GM12878 (cell line): ENCODE measurements at regions not wholly inside any gene's neighbourhood (a gene's known extent, or its start where the extent isn't known, plus 50 kb on each side); places are given as distances from the start of the nearest gene placed in this dataset.

ENCODE experiments used
- EP300 ChIP-seq, 2 experiments: fragments of 150-350 bp in 1 of 2; IDR thresholded peaks; 2 replicates each; pipeline ENCODE4 v1.6.1; 2011 to 2012; ENCODE audit warnings: low read depth in 2 of 2, low read length in 2 of 2, borderline replicate concordance in 1 of 2, improper control_type of control experiment in 1 of 2, inconsistent platforms in 1 of 2; ENCODE audit not compliant: control insufficient read depth in 1 of 2
- JUND ChIP-seq: IDR thresholded peaks from 2 replicates; pipeline ENCODE4 v1.6.1; 2012; ENCODE audit warnings: low read depth, mild to moderate bottlenecking, low read length, improper control_type of control experiment, moderate library complexity
- NFYB ChIP-seq: IDR thresholded peaks from 2 replicates; pipeline ENCODE4 v1.6.1; 2011; ENCODE audit warnings: low read depth, mild to moderate bottlenecking, low read length, improper control_type of control experiment, moderate library complexity; ENCODE audit not compliant: insufficient read depth
- PAX5 ChIP-seq: IDR thresholded peaks from 2 replicates; pipeline ENCODE4 v1.6.1; 2011; ENCODE audit warnings: low read depth, low read length, borderline replicate concordance
- TAF1 ChIP-seq: IDR thresholded peaks from 2 replicates; pipeline ENCODE4 v1.6.1; 2011; ENCODE audit warnings: mild to moderate bottlenecking, low read depth, low read length, borderline replicate concordance
- TCF12 ChIP-seq: IDR thresholded peaks from 2 replicates; pipeline ENCODE4 v1.6.1; 2011; ENCODE audit warnings: low read depth, mild to moderate bottlenecking, low read length
- TCF7 ChIP-seq: IDR thresholded peaks from 2 replicates; pipeline ENCODE4 v1.6.1; 2014; ENCODE audit warnings: antibody characterized with exemption, borderline replicate concordance
- TF ChIP-seq, protein P1 (sequence below): fragments of 450-650 bp; IDR thresholded peaks from 2 replicates; pipeline ENCODE4 v1.6.1; 2017; ENCODE audit warnings: mild to moderate bottlenecking, moderate library complexity

DNA sequence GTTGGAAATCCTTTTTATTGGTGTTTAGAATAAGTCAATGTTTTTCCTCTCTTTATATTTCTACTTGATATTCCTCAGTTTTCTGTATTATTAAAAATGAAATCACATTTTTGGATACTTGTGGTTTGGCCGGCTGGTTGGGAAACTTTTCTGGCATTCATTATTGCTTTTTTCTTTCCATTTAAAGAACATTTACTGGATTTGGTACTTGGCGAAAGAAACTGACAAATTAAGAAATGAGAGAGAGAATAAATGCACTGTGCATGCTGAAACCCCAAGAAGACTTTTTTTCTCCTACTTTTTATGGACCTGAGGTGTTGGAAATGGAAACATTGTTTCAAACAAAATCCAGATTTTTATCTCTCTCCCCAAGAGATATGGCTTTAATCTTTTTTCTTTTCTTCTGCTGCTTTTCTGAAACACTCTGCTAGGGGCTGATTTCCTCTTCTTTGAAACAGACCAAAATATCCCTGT, 128.4 kb downstream of the SNX18 start:
- TF ChIP-seq TCF7: no peak
- TF ChIP-seq TAF1: no peak
- TF ChIP-seq JUND: no peak
- TF ChIP-seq NFYB: no peak
- TF ChIP-seq TCF12: no peak
- TF ChIP-seq PAX5: no peak
- no peak for TF ChIP-seq EP300 (IDR thresholded peaks at IDR 0.05; ENCODE audit: borderline replicate concordance in 1 of 2, control insufficient read depth in 1 of 2, low read depth in 2 of 2, low read length in 2 of 2)
- TF ChIP-seq, protein P1, sequence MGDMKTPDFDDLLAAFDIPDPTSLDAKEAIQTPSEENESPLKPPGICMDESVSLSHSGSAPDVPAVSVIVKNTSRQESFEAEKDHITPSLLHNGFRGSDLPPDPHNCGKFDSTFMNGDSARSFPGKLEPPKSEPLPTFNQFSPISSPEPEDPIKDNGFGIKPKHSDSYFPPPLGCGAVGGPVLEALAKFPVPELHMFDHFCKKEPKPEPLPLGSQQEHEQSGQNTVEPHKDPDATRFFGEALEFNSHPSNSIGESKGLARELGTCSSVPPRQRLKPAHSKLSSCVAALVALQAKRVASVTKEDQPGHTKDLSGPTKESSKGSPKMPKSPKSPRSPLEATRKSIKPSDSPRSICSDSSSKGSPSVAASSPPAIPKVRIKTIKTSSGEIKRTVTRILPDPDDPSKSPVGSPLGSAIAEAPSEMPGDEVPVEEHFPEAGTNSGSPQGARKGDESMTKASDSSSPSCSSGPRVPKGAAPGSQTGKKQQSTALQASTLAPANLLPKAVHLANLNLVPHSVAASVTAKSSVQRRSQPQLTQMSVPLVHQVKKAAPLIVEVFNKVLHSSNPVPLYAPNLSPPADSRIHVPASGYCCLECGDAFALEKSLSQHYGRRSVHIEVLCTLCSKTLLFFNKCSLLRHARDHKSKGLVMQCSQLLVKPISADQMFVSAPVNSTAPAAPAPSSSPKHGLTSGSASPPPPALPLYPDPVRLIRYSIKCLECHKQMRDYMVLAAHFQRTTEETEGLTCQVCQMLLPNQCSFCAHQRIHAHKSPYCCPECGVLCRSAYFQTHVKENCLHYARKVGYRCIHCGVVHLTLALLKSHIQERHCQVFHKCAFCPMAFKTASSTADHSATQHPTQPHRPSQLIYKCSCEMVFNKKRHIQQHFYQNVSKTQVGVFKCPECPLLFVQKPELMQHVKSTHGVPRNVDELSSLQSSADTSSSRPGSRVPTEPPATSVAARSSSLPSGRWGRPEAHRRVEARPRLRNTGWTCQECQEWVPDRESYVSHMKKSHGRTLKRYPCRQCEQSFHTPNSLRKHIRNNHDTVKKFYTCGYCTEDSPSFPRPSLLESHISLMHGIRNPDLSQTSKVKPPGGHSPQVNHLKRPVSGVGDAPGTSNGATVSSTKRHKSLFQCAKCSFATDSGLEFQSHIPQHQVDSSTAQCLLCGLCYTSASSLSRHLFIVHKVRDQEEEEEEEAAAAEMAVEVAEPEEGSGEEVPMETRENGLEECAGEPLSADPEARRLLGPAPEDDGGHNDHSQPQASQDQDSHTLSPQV: no peak
